Endothelial cell (in vitro differentiated cells): ENCODE measurements at regions not wholly inside any gene's neighbourhood (a gene's known extent, or its start where the extent isn't known, plus 50 kb on each side); places are given as distances from the start of the nearest gene placed in this dataset.

ENCODE experiments used
- DNase-seq: peaks from one replicate; pipeline ENCODE4 v3.0.0; 2021; ENCODE audit warnings: low spot score
- H3K27ac Mint-ChIP-seq: one replicate; pipeline ENCODE4 v1.8.0; 2021; ENCODE audit warnings: mixed read lengths, inconsistent platforms; ENCODE audit not compliant: unreplicated experiment
- H3K27me3 Mint-ChIP-seq: one replicate; pipeline ENCODE4 v1.8.0; 2021; ENCODE audit warnings: mild to moderate bottlenecking, moderate library complexity, mixed read lengths, inconsistent platforms; ENCODE audit not compliant: unreplicated experiment
- H3K36me3 Mint-ChIP-seq: one replicate; pipeline ENCODE4 v1.8.0; 2021; ENCODE audit warnings: mild to moderate bottlenecking, low read depth, mixed read lengths, inconsistent platforms; ENCODE audit not compliant: unreplicated experiment
- H3K4me1 Mint-ChIP-seq: one replicate; pipeline ENCODE4 v1.8.0; 2021; ENCODE audit warnings: mild to moderate bottlenecking, mixed read lengths, inconsistent platforms; ENCODE audit not compliant: unreplicated experiment
- H3K4me3 Mint-ChIP-seq: one replicate; pipeline ENCODE4 v1.8.0; 2021; ENCODE audit warnings: mild to moderate bottlenecking, mixed read lengths, inconsistent platforms; ENCODE audit not compliant: unreplicated experiment
- H3K9me3 Mint-ChIP-seq: one replicate; pipeline ENCODE4 v1.8.0; 2021; ENCODE audit warnings: mixed read lengths, inconsistent platforms; ENCODE audit not compliant: unreplicated experiment
- TF ChIP-seq, protein P1 (sequence below): fragments of 200-600 bp; sonication (generic); IDR thresholded peaks from one replicate; pipeline ENCODE4 v1.5.0; 2021; ENCODE audit warnings: antibody characterized with exemption; ENCODE audit not compliant: unreplicated experiment

DNA sequence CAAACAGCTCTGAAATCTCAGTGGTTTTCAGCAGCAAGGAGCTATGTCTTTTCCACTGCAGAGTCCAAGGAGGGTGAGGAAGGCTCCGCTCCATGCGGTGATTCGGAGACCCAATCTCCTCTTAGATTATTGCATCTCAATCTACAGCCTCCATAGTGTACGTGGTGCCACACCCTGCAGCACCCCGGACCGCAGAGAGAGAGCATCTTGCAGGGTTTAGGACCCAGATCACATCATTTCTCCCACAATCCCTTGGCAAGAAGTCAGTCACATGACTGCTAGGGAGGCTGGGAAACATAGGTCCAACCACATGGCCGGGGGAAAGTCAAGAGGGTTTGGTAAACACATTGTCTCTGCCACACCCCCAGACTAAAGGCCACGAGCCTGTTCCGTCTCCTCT lies 209.4 kb upstream of the TMEM132C start:
- H3K27ac Mint-ChIP-seq = no peak overlapping the region
- peaks cover 8% of the 10 kb centered on the region for H3K36me3 Mint-ChIP-seq
- no peak overlapping the region for H3K4me3 Mint-ChIP-seq
- no peaks in the 10 kb centered on the region for H3K4me1 Mint-ChIP-seq
- peaks cover 5% of the 10 kb centered on the region for H3K27me3 Mint-ChIP-seq
- TF ChIP-seq, protein P1, sequence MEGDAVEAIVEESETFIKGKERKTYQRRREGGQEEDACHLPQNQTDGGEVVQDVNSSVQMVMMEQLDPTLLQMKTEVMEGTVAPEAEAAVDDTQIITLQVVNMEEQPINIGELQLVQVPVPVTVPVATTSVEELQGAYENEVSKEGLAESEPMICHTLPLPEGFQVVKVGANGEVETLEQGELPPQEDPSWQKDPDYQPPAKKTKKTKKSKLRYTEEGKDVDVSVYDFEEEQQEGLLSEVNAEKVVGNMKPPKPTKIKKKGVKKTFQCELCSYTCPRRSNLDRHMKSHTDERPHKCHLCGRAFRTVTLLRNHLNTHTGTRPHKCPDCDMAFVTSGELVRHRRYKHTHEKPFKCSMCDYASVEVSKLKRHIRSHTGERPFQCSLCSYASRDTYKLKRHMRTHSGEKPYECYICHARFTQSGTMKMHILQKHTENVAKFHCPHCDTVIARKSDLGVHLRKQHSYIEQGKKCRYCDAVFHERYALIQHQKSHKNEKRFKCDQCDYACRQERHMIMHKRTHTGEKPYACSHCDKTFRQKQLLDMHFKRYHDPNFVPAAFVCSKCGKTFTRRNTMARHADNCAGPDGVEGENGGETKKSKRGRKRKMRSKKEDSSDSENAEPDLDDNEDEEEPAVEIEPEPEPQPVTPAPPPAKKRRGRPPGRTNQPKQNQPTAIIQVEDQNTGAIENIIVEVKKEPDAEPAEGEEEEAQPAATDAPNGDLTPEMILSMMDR = no peak
- DNase-seq = no peak
- peaks cover 50% of the 10 kb centered on the region for H3K9me3 Mint-ChIP-seq

DNA sequence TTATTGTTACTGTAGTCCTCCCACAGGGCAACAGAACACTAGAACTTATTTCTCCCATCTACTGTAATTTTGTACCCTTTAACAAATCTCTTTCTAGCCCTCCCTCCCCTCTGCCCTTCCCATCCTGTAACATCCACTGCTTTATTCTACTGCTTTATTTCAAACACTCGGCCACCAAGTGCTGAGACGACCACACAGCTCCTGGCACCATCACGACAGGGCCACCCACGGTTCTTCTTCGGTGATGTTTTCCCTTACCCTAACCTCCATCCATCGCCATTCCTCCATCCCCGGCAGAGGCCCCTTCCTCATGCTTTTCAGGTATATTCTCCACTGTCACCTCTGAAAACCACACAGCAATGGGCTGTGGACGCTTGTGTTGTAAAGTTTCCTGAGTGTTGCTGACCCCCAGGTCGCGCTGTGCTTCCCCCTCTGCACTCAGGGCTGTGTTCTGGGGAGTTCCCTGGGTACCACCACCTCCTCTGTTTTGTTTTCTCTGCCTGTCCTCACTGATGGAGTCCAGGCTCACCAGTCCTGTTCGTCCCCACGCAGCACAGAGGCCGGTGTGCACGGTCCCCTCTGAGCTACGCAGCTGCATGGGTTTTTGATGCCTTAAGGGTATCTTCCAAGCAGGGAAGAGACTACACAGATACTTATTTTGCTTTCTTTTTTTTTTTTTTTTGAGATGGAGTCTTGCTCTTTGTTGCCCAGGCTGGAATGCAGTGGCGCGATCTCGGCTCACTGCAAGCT lies 207.2 kb upstream of the TMEM132C start:
- DNase-seq = no peak
- Mint-ChIP-seq H3K4me1 (no peaks in the 10 kb centered on the region), H3K27ac (no peak overlapping the region), H3K9me3 (peaks cover 52% of the 10 kb centered on the region), H3K27me3 (peaks cover 5% of the 10 kb centered on the region), H3K36me3 (peaks cover 11% of the 10 kb centered on the region), H3K4me3 (no peak overlapping the region)
- TF ChIP-seq, protein P1 = no peak

DNA sequence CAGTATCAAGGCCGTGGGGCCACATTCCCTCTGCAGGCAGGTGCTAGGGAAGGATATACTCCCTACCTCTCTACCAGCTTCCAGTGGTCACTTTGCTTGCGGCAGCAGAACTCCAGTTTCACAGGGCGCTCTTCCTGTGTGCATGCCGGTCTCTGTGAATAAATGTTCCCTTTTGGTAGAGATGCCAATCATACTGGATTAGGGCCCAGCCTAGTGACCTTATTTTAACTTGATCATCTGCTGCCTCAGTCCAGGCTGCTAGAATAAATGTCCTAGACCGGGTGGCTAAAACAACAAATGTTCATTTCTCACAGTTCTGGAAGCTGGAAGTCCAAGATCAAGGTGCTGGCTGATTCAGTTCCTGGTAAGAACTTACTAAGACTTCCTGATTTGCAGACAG lies 198.8 kb upstream of the TMEM132C start:
- H3K4me1 Mint-ChIP-seq = no peaks in the 10 kb centered on the region
- H3K4me3 Mint-ChIP-seq = no peak overlapping the region
- TF ChIP-seq, protein P1 = no peak
- H3K36me3 Mint-ChIP-seq = peaks cover 6% of the 10 kb centered on the region
- no peak for DNase-seq
- H3K9me3 Mint-ChIP-seq = peaks cover 49% of the 10 kb centered on the region
- no peak overlapping the region for H3K27ac Mint-ChIP-seq
- H3K27me3 Mint-ChIP-seq = peaks cover 3% of the 10 kb centered on the region

DNA sequence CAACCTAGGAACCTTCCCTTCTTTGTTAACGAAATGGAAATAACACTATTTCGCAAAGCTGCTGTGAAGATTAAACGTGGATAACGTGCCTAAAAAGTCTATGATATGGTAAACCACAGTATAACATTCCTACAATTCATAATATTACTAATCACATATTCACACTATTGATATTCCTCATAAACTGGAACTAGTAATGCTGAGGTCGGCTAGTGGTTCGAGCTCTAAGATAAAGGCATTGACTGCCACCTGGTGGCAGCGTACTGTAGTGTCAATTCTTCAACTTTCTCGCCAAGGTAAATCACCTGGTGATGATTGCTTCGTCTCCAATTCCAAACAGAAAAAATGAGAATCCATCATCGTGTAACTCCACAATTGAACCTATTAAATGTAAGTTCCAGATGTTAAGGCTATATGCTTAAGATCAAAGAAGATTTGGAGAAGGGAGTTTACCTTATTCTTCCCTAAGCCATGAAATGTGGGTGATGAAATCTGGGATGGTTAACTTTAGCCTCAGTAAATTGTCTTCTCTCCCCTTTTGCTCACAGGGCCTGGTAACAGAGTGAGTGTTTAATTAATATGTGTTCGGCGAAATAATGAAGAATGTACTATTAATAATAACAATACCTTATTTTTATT lies 197.5 kb upstream of the TMEM132C start:
- H3K4me1 Mint-ChIP-seq = no peaks in the 10 kb centered on the region
- DNase-seq = peak; percentile 4

More for the DNA sequence above, 197.5 kb upstream of the TMEM132C start:
- H3K27me3 Mint-ChIP-seq = peaks cover 3% of the 10 kb centered on the region
- peaks cover 3% of the 10 kb centered on the region for H3K36me3 Mint-ChIP-seq
- no peak overlapping the region for H3K27ac Mint-ChIP-seq
- peaks cover 54% of the 10 kb centered on the region for H3K9me3 Mint-ChIP-seq
- no peak overlapping the region for H3K4me3 Mint-ChIP-seq
- TF ChIP-seq, protein P1 = peak; percentile 63
